HG02938 (cell line): ENCODE measurements at regions not wholly inside any gene's neighbourhood (a gene's known extent, or its start where the extent isn't known, plus 50 kb on each side); places are given as distances from the start of the nearest gene placed in this dataset.
"Not testable (repeated sequence)": the region's sequence is repeated elsewhere in the genome, so short reads cannot be mapped to it uniquely, and the experiment has no call there.

Experiments
- ATAC-seq: cut with Tn5 transposase; IDR thresholded peaks from one replicate; pipeline ENCODE4 v1.9.1; 2021; ENCODE audit warnings: mild to moderate bottlenecking, moderate library complexity; ENCODE audit not compliant: unreplicated experiment

DNA sequence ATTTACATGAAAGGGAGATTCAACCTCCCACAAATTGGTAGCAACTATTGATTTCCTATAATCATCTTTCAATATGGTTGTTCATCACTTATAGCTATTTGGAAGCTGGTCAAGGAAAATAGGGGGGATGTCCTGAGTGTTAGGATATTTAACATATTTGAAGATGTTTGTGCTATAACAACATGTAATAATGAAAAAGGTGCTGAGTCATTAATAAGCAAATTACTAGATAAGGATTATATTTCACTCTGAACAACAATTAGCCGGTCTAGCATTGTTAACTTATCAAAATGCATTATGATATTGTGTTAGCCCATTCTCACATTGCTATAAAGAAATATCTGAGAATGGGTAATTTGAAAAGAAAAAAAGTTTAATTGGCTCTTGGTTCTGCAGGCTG lies 225.8 kb upstream of the ARPP21 start:
- ATAC-seq, result no peak

GRCh38 chr3:35417080-35417479 lies 222.2 kb upstream of the ARPP21 start:
- ATAC-seq, result no peak

DNA sequence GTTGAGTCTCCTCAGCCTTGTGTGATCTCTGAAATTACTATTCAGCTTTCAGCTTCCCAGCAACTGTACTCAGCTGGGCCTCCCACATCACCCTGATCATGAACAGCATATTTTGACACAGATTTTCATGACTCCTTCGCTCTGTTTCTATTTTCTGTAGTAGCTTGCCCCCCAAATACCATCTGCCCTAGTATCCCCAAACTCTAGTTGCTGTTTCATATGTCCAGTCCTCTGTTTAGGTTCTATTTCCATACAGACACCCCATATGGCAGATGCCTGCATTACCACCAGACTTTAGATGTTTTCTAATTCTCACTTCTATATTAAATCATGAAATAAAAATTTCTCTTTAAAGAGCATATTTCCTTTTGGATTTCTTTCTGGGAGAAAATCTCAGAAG lies 217.2 kb upstream of the ARPP21 start:
- no peak for ATAC-seq

GRCh38 chr3:35422836-35423601 lies 216.3 kb upstream of the ARPP21 start:
- no peak for ATAC-seq

GRCh38 chr3:35426366-35426958 lies 212.9 kb upstream of the ARPP21 start:
- ATAC-seq, result no peak

DNA sequence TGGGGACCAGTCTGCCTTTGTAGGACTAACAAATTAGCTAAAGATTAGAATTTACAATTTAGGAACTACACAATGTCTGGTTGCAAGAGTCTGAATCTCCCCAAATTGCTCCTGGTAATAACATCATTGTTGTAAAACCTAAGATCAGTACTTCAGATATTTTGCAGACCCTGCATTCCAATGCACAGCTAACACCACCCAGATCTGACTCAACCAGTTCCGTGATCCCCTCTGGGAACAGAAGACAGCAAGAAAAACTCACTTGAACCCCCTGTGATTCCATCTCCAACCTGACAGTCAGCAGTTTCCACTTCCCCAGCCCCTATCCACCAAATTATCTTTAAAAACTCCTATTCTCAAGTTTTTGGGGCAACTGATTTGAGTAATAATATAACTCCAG lies 201.9 kb upstream of the ARPP21 start:
- ATAC-seq, result no peak

- ATAC-seq, result no peak
These were observed 201.2 kb upstream of the ARPP21 start for GRCh38 chr3:35438101-35438500.

DNA sequence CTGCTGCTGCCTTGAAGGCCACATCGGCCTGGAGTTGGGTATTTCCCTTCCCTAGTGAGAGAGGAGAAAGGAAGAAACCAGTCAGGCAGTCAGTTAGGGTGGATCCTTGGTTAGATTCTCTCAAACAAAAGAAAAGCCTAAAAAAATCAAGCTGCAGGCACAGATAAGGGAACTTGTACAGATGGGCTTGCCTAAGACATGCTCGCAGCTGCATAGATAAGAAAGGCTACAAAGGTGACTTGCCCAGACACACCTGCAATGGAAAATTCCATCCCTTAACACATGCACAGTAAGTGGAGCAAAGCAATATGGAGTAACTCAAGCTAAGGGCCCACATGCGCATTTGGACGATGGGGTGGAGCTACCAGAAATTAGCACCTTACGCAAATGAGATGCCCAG lies 199.7 kb upstream of the ARPP21 start:
- ATAC-seq, result no peak

GRCh38 chr3:35440826-35441225 lies 198.5 kb upstream of the ARPP21 start:
- no peak for ATAC-seq

DNA sequence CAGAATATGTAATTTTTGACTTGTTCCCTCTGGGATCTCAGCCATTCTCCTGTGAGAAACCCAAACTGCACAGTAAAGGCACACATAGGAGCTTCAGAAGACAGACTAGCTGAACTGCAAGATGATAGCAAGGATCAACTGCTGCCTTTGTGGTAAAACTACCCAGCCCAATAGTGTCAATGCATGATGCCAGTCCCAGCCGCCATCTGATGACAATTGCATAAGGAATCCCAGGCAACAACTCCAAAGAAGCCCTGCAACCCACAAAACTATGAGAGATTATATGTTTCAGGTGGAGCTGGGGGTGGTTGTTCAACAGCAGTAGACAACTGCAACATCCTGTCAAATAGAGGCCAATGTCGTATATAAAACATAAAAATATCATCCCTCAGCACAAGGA lies 192.4 kb upstream of the ARPP21 start:
- ATAC-seq, result no peak

GRCh38 chr3:35448121-35448520 lies 191.2 kb upstream of the ARPP21 start:
- ATAC-seq, result no peak

- no peak for ATAC-seq
These were observed 190.6 kb upstream of the ARPP21 start for GRCh38 chr3:35448681-35449080.

GRCh38 chr3:35454819-35455218 lies 184.5 kb upstream of the ARPP21 start:
- not testable (repeated sequence) for ATAC-seq

DNA sequence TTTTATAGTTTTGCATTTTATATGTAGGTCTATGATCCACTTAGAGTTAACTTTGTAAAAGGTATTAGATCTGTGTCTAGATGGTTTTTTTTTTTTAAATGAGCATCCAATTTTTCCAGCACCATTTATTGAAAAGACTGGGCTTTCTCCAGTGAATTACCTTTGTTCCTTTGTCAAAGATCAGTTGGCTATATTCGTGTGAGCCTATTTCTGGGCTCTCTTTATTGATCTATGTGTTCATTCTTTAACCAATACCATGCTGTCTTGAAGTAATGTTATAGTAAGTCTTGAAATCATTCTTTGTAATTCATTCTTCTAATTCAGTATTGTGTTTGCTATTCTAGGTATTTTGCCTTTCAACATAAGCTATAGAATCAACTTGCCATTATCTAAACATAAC lies 165.4 kb upstream of the ARPP21 start:
- no peak for ATAC-seq

DNA sequence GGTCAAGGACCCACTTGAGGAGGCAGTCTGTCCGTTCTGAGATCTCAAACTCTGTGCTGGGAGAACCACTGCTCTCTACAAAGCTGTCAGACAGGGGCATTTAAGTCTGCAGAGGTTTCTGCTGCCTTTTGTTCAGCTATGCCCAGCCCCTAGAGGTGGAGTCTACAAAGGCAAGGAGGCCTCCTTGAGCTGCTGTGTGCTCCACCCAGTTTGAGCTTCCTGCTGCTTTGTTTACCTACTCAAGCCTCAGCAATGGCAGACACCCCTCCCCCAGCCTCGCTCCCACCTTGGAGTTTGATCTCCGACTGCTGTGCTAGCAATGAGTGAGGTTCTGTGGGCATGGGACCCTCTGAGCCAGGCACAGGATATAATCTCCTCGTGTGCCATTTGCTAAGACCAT lies 156.8 kb upstream of the ARPP21 start:
- not testable (repeated sequence) for ATAC-seq

DNA sequence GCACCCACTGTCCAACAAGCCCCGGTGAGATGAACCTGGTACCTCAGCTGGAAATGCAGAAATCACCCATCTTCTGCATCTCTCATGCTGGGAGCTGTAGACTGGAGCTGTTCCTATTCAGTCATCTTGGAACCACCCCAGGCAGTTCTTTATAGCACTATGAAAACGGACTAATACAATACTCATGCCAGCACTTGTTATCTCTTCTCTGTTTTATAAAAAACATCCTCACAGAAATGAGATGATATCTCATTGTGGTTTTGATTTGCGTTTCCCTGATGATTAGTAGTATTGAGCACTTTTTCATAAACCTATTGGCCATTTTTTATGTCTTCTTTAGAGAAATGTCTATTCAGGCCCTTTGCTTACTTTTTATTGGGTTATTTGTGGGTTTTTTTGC lies 156.2 kb upstream of the ARPP21 start:
- no peak for ATAC-seq

DNA sequence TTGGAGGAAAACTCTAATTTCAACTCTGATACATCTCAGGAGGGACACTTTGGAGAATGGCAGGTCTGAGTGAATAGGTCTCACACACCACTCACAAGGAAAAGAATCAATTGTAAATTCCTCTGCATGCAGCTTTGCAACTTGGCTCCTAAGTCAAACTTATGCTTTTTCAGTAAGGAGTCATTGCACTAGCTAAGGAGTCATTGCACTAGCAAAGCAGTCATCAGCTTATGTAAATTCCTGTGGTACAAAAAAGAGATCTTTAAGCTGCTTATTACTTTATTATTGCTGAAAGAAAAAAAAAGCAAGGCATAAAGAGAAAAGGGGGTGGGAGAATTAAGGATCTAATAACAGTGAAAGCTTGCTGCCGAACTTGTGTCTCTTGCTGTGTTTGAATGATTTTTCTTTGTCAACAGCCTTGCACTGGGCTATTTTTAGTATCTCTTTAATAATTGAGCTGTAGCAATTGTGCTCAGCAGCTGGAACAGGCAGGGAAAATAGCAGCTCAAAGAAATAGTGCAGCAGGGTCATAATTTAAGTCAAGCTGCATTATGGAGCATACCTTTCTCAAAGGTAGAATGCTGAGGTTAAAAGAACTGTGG lies 154.3 kb upstream of the ARPP21 start:
- ATAC-seq, result no peak

- ATAC-seq, result no peak
These were observed 153.0 kb upstream of the ARPP21 start for GRCh38 chr3:35486295-35486694.

DNA sequence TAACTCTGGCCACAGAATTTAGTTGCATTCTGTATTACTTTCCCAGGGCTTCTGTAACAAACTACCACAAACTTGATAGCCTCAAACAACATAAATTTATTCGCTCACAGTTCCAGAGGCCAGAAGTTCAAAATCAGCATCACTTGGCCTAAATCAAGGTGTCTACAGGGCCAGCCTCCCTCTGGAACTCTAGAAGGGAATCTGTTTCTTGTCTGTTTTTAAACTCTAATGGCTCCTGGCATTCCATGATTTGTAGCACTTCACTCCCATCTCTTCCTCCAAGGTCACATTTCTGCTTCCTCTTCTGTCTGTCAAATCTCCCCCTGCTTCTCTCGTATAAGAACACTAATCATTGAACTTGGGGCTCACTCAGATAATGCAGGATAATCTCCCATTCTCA lies 151.9 kb upstream of the ARPP21 start:
- no peak for ATAC-seq

DNA sequence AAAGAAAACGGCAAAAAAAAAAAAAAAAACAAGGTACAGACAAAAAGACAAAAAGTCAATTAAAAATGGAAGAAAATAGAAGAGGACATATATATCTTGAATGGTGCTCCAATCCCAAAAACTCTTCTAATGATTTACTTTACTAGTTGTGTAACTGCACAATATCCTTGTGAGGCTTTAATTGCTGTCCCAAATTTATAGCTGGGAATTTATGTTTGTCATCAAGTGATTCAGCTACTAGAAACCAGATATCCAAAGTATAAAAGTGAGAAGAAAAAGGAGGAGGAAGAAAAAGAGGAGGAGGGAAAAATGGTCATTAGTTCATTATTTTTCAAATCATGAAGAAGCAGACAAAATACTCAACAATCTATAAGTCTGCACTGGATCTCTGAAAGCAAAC lies 150.8 kb upstream of the ARPP21 start:
- no peak for ATAC-seq

- ATAC-seq, result no peak
These were observed 146.5 kb upstream of the ARPP21 start for GRCh38 chr3:35492841-35493240.

DNA sequence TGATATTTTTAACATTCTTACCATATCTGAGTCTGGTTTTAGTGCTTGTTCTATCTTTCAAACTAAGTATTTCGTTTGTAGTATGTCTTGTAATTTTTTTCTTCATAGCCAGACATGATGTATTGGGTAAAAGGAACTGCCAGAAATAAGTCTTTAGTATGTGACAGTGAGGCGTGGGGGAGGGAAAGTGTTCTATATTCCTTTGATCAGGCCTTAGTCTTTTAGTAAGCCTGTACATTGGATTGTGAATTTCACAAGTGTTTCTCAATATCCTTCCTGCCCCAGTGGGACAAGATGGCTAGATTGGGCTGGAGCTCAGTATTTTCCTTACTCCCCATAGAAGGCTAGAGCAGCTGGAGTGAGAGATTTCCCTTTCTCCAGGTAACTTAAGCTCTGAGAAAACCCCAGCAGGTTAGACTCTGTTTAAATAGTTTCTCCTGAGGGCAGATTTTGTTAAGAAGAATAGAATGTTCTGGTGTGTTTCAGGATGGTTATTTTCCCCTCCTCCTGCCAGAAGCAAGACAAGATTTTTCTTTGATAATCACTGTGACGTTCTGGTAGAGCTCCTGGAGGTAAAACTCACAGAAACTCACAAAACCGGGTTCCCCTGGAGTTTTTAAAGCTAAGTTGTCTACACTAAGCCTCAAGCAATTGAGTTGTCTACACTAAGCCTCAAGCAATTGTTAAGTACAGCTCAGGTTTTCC lies 140.7 kb upstream of the ARPP21 start:
- ATAC-seq, result no peak
